ENCODE measurements at regions not wholly inside any gene's neighbourhood (a gene's known extent, or its start where the extent isn't known, plus 50 kb on each side); places are given as distances from the start of the nearest gene placed in this dataset.

GRCh38 chr14:85306024-85306423 lies 223.9 kb upstream of the FLRT2 start:
- TF ChIP-seq CTCF (IDR thresholded peaks at IDR 0.05) (no peak), ZFX (IDR thresholded peaks at IDR 0.05; ENCODE audit: borderline replicate concordance) (no peak)

All from 22Rv1 (cell line).